B cell (primary cell): ENCODE measurements at regions not wholly inside any gene's neighbourhood (a gene's known extent, or its start where the extent isn't known, plus 50 kb on each side); places are given as distances from the start of the nearest gene placed in this dataset.

Source experiments
- EZH2 ChIP-seq: IDR thresholded peaks from 2 replicates; pipeline ENCODE4 v1.6.1; 2012; ENCODE audit warnings: borderline replicate concordance, low read depth, mild to moderate bottlenecking, moderate library complexity, low read length; ENCODE audit not compliant: insufficient read depth, poor library complexity, severe bottlenecking
- TF ChIP-seq, protein P1 (sequence below): fragments of 200-600 bp; IDR thresholded peaks from one replicate; pipeline ENCODE4 v1.8.0; 2022; ENCODE audit warnings: antibody characterized with exemption, mild to moderate bottlenecking

DNA sequence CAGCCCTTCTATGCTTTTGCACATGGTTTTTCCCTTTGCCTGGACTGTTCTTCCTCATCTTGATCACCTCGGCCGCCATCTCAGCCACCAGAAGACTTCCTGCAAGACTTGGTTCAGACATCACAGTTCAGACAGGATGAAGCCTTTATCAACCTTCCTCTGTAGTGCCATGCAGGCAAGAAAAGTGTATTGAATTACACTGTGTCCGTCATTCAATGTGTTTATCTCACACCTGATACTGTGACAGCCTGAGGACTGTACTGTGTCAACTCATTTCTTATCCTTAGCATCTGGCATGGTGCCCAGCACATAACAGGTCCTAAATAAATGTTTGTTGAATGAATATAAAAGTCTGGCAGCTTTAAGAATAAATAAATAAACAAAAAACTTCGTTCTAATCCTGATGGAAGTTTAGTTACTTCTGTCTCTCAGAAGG, 133.3 kb upstream of the MAN1A1 start:
- TF ChIP-seq, protein P1, sequence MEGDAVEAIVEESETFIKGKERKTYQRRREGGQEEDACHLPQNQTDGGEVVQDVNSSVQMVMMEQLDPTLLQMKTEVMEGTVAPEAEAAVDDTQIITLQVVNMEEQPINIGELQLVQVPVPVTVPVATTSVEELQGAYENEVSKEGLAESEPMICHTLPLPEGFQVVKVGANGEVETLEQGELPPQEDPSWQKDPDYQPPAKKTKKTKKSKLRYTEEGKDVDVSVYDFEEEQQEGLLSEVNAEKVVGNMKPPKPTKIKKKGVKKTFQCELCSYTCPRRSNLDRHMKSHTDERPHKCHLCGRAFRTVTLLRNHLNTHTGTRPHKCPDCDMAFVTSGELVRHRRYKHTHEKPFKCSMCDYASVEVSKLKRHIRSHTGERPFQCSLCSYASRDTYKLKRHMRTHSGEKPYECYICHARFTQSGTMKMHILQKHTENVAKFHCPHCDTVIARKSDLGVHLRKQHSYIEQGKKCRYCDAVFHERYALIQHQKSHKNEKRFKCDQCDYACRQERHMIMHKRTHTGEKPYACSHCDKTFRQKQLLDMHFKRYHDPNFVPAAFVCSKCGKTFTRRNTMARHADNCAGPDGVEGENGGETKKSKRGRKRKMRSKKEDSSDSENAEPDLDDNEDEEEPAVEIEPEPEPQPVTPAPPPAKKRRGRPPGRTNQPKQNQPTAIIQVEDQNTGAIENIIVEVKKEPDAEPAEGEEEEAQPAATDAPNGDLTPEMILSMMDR: no peak
- TF ChIP-seq EZH2: no peak
